ENCODE measurements at regions not wholly inside any gene's neighbourhood (a gene's known extent, or its start where the extent isn't known, plus 50 kb on each side); places are given as distances from the start of the nearest gene placed in this dataset.

GRCh38 chr18:77750006-77750405 is 500.4 kb downstream of the GALR1 start:
- DNase-seq (ENCODE audit: low spot score) = no peak

GRCh38 chr18:77754475-77755044 is 504.9 kb downstream of the GALR1 start:
- DNase-seq (ENCODE audit: low spot score) = no peak

GRCh38 chr18:77755187-77755586 is 505.5 kb downstream of the GALR1 start:
- DNase-seq (ENCODE audit: low spot score) = no peak

GRCh38 chr18:77761332-77761731 is 511.7 kb downstream of the GALR1 start:
- DNase-seq (ENCODE audit: low spot score) = no peak

- no peak for DNase-seq (ENCODE audit: low spot score)
These were observed 512.4 kb downstream of the GALR1 start for GRCh38 chr18:77762014-77762413.

- DNase-seq (ENCODE audit: low spot score) = no peak
These were observed 513.0 kb downstream of the GALR1 start for GRCh38 chr18:77762642-77763041.

- DNase-seq (ENCODE audit: low spot score) = no peak
These were observed 514.0 kb downstream of the GALR1 start for GRCh38 chr18:77763530-77764145.

- DNase-seq (ENCODE audit: low spot score) = peak; percentile 31
These were observed 515.8 kb downstream of the GALR1 start for GRCh38 chr18:77765468-77765867.

- no peak for DNase-seq (ENCODE audit: low spot score)
These were observed 516.8 kb downstream of the GALR1 start for GRCh38 chr18:77766421-77766820.

- DNase-seq (ENCODE audit: low spot score) = no peak
These were observed 522.5 kb downstream of the GALR1 start for GRCh38 chr18:77772177-77772576.

- DNase-seq (ENCODE audit: low spot score) = no peak
These were observed 526.5 kb downstream of the GALR1 start for GRCh38 chr18:77776104-77776503.

- DNase-seq (ENCODE audit: low spot score) = no peak
These were observed 527.5 kb downstream of the GALR1 start for GRCh38 chr18:77777163-77777562.

GRCh38 chr18:77784759-77785379 is 535.2 kb downstream of the GALR1 start:
- no peak for DNase-seq (ENCODE audit: low spot score)

GRCh38 chr18:77785415-77785975 is 535.8 kb downstream of the GALR1 start:
- DNase-seq (ENCODE audit: low spot score) = no peak

- no peak for DNase-seq (ENCODE audit: low spot score)
These were observed 553.4 kb downstream of the GALR1 start for GRCh38 chr18:77803024-77803423.

GRCh38 chr18:77804382-77804781 is 554.7 kb downstream of the GALR1 start:
- no peak for DNase-seq (ENCODE audit: low spot score)

GRCh38 chr18:77807650-77808049 is 558.0 kb downstream of the GALR1 start:
- DNase-seq (ENCODE audit: low spot score) = no peak

- no peak for DNase-seq (ENCODE audit: low spot score)
These were observed 561.9 kb downstream of the GALR1 start for GRCh38 chr18:77811503-77811902.

- DNase-seq (ENCODE audit: low spot score) = no peak
These were observed 566.2 kb downstream of the GALR1 start for GRCh38 chr18:77815666-77816338.

GRCh38 chr18:77818328-77818727 is 568.7 kb downstream of the GALR1 start:
- no peak for DNase-seq (ENCODE audit: low spot score)

- no peak for DNase-seq (ENCODE audit: low spot score)
These were observed 570.8 kb downstream of the GALR1 start for GRCh38 chr18:77820472-77820871.

- DNase-seq (ENCODE audit: low spot score) = no peak
These were observed 572.2 kb downstream of the GALR1 start for GRCh38 chr18:77821892-77822291.
